NCI-H2029 treated with DMSO at 0.1 percent for 48 hours (cell line): ENCODE measurements at regions not wholly inside any gene's neighbourhood (a gene's known extent, or its start where the extent isn't known, plus 50 kb on each side); places are given as distances from the start of the nearest gene placed in this dataset.

Source experiments
- DNase-seq: peaks from one replicate; lab custom pipeline; 2025; lab: John Stamatoyannopoulos, UW

DNA sequence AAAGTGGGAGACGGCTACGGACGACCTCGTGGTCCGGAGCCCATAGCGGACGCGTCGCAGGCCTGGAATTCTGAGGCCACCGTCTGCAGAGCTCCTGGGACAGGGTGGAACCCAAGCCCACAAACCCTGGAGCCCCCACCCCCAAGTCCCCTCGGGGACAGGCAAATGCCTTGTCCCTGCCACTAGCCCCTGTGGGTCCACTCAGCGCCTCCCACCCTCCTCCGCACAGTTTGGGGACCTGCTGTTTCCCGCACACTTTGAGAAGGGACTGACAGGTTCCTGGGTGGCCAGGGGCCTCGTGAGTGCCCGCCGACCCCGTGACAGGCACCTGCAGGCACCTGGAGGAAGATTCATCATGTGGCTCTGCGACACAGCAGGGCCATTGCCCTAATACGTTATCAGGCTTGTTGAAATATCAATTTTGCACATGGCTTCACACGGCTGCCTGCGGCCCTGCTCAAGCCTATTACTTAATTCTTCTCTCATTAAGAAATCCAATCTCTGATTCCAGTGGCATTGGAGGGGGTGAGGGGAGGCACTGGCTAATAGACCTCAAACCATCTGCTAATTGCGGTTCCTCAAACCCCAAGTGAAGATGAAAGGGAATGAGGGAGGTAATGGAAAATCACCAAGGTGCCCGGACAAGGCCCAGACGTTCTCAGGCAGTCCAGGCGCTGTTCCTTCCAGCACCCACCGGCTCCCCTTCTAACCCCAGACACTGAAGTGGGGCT lies 672.5 kb downstream of the BRD1 start:
- DNase-seq, result no peak

DNA sequence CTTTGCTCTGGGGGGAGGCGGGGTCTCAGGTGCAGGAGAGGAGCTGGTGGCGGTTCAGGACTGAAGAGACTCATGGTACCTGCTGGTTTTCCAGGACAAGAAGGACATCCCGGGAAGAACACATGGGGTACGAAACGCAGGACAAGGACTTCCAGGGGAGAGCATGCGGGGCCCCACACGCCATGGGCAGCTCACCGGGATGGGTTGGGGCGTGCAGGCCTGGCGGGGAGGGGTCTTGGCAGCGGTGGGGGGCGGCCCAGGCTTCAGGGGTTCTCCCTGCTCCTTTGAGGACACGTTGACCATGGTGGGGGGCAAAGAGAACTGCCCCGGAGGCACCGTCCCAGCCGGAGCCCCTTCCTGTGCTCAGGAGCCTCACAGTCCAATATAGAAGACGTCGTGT lies 673.2 kb downstream of the BRD1 start:
- no peak for DNase-seq

GRCh38 chr22:49153921-49154320 lies 673.8 kb downstream of the BRD1 start:
- no peak for DNase-seq

GRCh38 chr22:49152939-49153770 lies 674.5 kb downstream of the BRD1 start:
- no peak for DNase-seq

DNA sequence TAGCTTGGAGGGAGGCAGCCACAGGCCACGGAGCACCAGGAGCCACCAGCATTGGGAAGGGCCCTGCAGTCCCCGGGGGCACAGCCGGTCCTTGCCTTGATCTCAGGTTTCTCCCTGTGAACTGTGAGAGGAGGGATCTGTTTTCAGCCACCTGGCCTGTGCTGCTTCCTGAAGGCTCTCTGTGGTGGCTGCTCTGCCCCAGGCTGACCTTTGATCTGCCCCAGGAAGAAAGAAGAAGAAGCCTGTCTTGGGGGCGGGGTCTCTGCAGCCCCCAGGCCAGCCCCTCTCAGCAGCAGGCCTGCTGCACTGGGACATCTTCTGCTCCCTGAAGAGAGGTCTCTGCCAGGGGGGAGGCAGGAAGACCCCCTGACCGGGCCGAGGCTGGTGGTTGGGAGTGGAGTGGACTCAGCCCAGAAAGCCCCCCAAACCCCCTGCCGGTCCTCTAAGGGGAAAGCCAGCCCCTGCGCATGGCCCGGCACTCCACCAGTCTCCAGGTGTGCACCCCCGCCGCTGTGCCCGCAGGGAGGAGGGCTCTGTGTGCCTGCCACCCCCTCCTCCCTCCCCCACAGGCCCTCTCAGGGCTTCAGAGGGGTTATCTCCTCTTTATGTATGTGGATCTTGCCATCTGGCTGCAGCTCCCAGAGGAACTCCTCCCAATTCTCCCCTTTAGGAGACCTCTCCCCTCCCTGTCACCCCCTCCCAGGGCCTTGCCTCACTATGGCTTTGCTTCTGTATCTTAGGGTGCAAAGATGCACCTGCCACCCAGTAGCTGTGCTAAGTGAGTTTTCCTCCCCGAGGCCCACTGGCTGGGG lies 675.3 kb downstream of the BRD1 start:
- no peak for DNase-seq

GRCh38 chr22:49151256-49152126 lies 676.2 kb downstream of the BRD1 start:
- DNase-seq, result no peak

DNA sequence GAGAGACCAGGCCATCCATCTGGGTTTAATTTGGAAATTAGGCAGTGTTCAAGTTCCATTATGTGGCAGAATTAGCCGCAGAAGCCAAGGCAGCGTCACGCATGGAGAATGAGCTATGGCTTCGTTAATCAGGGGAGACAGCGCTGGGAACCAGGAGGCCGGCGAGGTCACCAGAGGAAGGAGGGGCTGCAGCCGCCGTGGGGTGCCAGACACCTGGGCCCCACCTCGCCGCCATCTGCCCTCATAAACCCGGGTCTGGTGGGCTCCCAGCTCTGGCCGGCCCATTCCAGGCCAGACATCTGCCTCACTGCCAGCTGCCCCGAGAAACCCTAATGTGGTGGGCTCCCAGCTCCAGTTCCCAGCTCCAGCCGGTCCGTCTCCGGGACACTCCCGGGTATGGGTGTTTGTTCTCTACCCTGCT lies 676.9 kb downstream of the BRD1 start:
- no peak for DNase-seq

DNA sequence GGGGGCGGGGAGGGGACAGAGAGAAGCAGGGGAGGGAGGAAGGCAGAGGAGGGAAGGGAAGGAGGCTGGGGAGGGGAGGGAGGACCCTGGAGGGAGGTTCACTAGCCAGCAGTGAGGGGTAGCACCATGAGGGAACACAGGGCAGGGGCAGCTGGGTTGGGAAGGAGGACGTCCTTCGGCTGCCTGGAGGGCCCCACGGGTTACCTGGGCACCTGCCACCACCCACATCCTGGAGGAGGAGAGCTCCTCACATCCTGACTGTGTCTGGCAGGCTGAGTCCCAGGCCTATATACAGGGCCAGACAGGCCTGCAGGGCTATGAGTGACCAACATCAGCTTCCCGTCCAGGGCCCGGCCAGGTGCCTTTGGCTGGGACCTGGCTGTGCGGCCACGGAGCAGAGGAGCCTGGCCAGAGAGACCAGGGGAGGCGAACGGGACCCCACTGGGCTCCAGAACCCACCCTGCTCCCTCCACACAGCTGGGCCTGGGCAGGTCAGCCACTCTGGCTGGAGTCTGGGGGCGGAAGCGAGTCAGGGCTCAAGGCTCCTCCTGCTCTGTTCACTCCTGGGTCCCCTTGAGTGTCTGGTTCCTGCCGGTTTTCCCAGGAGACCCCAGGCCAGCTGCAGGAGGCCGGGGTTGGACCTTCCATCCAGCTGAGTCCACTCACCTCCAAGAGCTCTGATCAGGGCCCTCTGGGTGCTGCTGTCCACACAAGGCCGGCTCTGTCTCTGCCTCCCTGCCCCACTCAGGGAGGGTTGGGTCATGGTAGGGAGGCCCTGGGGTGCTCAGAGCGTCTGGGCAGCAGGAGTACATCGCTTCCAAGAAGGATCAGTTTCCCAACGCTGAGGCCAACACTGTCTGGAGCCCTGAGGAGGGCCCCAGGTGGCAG lies 677.7 kb downstream of the BRD1 start:
- no peak for DNase-seq

DNA sequence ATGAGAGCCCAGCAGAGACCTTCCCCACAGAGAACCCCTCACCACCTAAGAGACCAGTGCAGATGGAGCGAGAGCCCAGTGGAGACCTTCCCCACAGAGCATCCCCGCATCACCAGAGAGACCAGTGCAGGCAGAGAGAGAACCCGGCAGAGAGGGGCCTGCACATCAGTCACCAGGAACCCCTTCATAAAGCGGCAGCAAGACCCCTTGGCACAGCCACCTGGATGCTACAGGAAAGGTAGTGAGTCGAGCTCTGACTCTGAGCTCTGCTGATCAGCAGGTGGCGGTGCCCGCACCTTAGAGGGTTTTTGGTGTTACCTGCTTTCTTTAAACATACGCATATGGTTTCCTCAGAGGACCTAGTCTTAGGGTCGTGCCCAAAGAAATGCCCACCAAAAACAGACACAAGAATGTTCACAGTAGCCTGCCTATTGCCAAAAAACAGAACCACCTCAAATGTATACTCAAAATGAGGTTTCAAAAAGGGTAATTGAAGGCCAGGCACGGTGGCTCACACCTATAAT lies 678.7 kb downstream of the BRD1 start:
- no peak for DNase-seq

- no peak for DNase-seq
Observed at GRCh38 chr22:49147617-49148175, 680.0 kb downstream of the BRD1 start.

GRCh38 chr22:49147171-49147570 lies 680.5 kb downstream of the BRD1 start:
- DNase-seq, result no peak

GRCh38 chr22:49146511-49146910 lies 681.2 kb downstream of the BRD1 start:
- DNase-seq, result no peak

GRCh38 chr22:49143812-49144211 lies 683.9 kb downstream of the BRD1 start:
- DNase-seq, result no peak

DNA sequence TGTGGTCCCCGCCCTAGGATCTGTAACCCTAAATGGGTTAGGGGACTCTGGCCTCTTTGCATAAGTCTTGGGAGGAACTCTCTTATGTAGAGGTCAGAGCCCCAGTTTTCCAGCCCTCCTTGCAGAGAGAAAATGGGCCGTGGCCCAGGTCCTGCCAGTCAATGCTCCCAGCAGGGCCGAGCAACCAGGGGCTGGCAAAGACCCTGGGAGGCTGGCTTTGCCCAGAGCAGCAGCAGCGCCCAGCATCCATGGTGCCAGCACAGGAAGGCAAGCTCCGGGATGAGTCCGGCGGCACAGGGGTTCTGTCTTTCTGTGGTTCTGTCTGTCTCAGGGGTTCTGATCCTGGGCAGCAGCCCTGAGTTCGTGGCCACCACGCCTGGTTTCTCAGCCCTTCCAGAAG lies 684.8 kb downstream of the BRD1 start:
- no peak for DNase-seq

GRCh38 chr22:49142296-49142695 lies 685.4 kb downstream of the BRD1 start:
- DNase-seq, result no peak

GRCh38 chr22:49141761-49142160 lies 685.9 kb downstream of the BRD1 start:
- no peak for DNase-seq

DNA sequence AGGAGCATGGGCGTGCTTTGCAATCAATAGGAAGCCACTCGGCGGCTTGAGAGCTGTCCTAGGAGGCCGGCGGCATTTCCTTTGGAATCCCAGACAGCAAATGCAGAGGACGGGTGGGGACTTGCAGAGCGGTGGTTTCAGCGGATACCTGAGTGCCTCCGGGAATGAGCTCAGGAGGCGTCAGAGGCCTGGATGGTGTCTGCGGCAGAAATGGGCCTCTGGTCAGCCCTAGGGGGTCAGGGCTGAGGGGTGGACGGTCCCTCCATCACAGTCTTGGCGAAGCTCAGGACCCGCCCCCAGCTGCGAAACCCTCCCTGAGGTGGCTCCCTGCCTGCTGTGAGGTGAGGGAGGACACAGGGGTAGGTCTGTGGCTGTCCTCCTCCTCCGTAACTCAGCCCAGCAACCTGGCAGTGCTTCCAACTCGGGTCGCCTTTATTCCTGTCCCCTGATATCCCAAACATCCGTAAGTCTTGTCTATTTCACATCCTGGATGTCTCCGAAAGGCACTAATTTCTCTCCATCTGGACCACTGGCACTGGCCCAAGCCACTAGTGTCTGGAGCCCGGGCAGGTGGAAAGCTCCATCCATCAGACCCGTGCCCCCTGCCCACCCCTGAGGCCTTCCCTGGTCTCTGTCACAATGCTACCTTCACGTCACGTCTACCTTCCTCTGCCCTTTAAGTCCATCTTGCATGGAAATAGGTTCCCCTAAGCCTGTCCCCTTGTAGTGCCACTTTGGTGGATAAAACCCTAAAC lies 686.6 kb downstream of the BRD1 start:
- no peak for DNase-seq

DNA sequence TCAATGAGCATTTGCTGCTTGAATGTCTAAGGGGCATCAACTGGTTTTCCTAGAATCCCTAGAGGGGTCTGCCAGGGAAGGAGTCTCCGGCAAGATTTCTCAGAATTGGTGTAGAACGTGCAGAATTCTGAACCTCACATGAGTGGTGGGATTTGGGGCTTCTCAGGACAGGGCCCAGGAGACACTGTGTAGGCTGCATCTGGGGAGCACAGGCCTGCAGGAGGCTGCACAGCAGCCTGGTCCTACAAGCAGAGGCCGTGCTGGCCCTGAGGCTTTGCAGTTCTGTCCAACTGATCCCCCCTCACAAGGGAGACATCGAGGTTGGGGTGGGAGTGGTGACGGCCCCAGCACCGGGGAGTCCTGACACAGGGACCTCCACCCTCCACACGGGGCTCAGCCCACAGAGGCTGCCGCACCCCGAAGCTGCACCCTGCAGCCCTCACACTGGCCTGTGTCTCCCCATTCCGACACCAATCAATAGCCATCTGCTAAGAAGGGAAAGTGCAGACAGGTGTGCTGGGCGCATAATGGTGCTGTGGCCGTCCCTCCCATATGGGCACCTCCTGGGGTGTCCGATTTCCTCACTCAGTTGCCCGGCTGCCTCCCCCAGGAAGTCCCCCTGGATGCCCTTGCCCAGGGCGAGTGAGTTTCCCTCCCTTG lies 688.1 kb downstream of the BRD1 start:
- no peak for DNase-seq
